ENCODE measurements at regions not wholly inside any gene's neighbourhood (a gene's known extent, or its start where the extent isn't known, plus 50 kb on each side); places are given as distances from the start of the nearest gene placed in this dataset.
"Not testable (repeated sequence)": the region's sequence is repeated elsewhere in the genome, so short reads cannot be mapped to it uniquely, and the experiment has no call there.

- no peak for DNase-seq (ENCODE audit: low read depth, low spot score)
These were observed 517.0 kb upstream of the CHD1 start for GRCh38 chr5:99445805-99446204.

- no peak for DNase-seq (ENCODE audit: low read depth, low spot score)
These were observed 512.4 kb upstream of the CHD1 start for GRCh38 chr5:99441235-99441634.

- DNase-seq (ENCODE audit: low read depth, low spot score): no peak
These were observed 509.8 kb upstream of the CHD1 start for GRCh38 chr5:99438619-99439018.

- DNase-seq (ENCODE audit: low read depth, low spot score): no peak
These were observed 509.2 kb upstream of the CHD1 start for GRCh38 chr5:99437986-99438385.

DNA sequence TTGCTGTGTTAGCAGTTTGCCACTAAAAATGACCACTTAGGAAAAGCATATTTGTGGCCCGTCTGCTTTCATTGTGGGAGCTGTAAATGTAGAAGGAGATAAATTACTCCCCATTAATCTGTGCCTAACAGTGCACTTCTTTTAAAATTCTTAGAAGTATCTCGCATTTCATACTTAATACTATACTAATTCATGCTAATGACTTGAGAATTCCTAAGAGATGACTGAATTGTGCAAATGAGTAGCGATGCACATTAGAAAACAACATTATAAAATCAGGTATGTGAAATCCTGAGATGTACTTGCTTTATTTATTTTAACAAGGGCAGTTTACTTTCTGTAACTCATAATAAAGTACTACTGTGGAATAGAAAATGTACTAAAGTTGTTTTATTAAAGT lies 494.6 kb upstream of the CHD1 start:
- DNase-seq (ENCODE audit: low read depth, low spot score): not testable (repeated sequence)

DNA sequence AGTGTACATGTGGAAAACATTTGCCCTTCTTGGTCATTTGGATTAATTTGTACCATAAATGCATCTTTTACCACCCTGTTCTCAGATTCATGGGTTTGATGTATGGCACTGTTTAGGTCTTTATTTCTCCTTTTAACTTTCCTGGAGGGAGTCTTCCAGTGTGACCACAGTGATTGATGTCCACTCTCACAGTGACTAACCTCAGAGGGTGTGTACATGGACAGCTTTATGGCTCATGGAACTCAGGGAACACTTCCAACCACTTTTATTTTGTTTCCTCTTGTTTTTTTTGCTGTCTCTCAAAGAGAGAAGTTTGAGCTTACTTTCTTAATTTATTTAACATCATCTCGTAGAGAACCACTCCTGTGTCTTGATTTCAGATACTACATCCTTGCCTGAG lies 489.8 kb upstream of the CHD1 start:
- DNase-seq (ENCODE audit: low read depth, low spot score): not testable (repeated sequence)

DNA sequence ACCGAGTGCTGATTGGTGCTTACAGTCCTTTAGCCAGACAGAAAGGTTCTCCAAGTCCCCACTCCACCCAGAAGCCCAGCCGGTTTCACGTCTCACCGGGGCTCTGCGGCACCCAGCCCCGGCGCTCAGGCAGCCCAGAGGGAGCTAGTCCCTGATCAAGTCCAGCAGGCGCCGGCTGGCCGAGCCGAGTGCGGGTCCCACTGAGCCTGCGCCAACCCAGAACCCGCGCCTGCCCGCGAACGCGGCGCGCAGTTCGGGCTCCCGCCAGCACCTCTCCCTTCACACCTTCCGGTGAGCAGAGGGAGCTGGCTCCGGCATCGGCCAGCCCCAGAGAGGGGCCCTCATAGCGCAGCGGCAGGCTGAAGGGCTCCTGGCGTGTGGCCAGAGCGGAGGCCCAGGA lies 481.6 kb upstream of the CHD1 start:
- DNase-seq (ENCODE audit: low read depth, low spot score): not testable (repeated sequence)

- DNase-seq (ENCODE audit: low read depth, low spot score): not testable (repeated sequence)
These were observed 476.0 kb upstream of the CHD1 start for GRCh38 chr5:99404764-99405302.

DNA sequence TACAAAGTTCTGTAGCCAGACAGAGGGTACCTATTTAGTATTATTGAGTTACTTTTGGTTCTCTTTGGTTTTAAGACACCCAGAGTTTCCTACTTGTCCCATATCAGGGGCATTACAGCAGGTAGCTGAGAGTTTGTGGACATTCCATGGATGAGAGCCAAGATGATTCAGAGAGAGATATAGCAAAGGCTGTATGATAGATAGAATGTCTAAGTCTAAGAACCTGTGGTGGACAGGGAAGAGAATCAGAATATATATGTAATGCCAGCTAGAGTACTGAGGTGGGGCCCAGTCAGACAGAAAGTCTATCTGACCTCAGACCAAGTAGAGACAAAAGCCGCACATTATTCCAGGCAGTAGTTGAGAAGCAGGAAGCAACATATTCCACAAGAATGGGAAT lies 471.8 kb upstream of the CHD1 start:
- not testable (repeated sequence) for DNase-seq (ENCODE audit: low read depth, low spot score)

DNA sequence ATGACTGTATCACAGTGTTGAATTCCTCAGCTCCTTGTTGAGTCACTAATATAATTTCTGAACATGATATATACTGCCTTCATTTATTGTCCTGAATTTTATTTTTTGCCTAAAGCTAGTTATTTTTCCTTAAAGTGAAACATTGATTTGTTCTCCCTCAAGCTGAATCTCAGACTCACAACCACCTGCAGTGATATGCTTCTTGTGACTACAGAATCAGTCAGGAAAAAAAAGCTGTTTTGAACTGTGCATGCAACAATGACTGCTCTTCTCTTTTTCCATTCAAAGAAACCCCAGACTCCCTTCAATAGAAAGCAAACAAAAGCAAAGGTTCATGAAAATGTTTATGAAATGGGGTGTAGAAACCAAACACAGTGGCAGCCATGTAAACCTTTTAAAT lies 470.2 kb upstream of the CHD1 start:
- no peak for DNase-seq (ENCODE audit: low read depth, low spot score)

DNA sequence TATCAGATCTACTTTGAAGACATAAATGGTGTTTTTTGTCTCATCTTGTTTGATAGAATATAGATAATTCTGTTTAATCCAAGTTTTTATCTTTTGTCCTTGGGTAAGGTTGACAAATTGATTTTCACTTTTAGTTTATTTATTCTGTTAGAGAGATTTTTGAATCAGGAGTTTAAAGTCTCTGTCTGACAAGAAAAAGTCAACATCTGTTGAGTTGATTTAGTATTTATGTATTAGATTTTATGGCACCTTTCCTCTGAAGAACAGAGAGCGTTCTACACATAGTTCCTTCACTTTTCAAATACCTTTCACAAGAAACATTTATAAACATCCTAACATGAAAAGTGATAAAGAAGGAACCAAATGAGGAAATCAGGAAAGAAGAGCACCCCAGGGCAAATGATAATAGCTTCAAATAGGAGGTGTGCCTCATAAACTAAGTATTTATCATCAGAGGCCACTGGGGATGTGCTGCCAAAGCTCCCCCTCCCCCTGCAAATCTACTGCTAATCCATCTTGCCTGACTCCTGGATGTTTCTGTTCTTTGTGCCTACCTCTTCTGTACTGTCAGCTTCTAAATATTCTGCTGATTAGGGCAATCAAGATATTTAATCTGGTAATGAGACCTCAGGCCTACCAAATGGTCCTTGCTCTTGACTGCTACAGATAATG lies 457.7 kb upstream of the CHD1 start:
- DNase-seq (ENCODE audit: low read depth, low spot score): no peak

GRCh38 chr5:99379187-99379586 lies 450.4 kb upstream of the CHD1 start:
- DNase-seq (ENCODE audit: low read depth, low spot score): no peak

- no peak for DNase-seq (ENCODE audit: low read depth, low spot score)
These were observed 449.6 kb upstream of the CHD1 start for GRCh38 chr5:99378443-99378842.

GRCh38 chr5:99369797-99370593 lies 441.2 kb upstream of the CHD1 start:
- DNase-seq (ENCODE audit: low read depth, low spot score): no peak

GRCh38 chr5:99368726-99369125 lies 439.9 kb upstream of the CHD1 start:
- no peak for DNase-seq (ENCODE audit: low read depth, low spot score)

DNA sequence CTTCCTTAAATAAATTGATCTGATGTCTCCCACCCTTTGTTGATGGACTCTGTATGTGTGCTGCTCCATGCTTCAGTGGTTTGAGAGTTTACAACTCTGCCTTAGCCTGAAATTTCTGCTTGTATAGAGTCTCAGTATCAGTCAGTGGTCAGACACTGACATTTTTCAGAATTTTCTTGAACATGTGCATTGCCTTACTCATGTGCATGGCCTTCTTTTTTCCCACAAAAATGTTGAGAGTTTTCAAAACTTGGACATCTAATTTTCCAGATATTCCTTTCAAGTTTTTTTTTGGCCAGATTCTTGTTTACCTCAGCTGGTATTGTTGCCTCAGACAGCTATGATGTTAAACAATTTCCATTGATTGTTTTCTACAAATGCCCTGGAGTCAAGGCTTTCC lies 427.1 kb upstream of the CHD1 start:
- DNase-seq (ENCODE audit: low read depth, low spot score): no peak

- DNase-seq (ENCODE audit: low read depth, low spot score): no peak
These were observed 421.0 kb upstream of the CHD1 start for GRCh38 chr5:99349787-99350186.

DNA sequence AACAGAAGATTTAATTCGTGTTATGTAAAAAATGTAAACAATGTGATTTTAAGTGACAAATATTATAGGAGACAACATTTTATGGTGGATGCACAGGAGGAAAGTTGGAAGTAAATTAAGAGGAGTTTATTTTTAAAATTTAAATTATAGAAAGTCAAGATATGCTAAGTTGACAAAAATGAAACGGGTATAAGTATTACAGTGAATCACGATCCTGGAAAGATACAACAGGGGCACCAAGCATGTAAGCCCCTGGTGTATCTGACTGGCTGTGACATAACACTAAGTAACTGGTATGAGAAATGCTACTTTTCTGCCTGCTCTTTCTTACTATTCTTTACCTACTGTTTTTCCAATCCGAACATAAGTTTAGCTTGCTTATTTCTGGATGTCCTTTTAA lies 419.8 kb upstream of the CHD1 start:
- no peak for DNase-seq (ENCODE audit: low read depth, low spot score)

DNA sequence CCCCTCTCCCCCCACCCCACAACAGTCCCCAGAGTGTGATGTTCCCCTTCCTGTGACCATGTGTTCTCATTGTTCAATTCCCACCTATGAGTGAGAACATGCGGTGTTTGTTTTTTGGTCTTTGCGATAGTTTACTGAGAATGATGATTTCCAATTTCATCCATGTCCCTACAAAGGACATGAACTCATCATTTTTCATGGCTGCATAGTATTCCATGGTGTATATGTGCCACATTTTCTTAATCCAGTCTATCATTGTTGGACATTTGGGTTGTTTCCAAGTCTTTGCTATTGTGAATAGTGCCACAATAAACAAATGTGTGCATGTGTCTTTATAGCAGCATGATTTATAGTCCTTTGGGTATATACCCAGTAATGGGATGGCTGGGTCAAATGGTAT lies 411.0 kb upstream of the CHD1 start:
- not testable (repeated sequence) for DNase-seq (ENCODE audit: low read depth, low spot score)

DNA sequence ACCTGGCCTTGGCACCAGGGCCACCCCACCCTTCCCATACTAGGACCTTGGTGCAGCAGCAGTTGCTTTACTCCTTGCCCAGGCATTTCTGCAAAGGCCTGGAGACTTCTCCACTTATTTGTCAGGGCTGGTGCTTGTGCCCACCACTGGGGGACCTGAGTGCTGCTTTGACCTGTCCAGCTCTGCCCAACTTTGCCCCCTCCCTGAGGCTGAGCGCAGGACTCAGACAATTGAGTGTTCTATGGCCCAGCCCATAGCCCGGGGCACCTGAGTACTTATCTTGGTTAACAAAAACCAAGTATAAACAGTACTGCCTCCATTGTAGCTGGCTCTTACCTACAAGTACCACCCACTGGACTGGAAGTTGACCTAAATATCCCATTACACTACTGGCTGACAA lies 406.1 kb upstream of the CHD1 start:
- DNase-seq (ENCODE audit: low read depth, low spot score): no peak

GRCh38 chr5:99331061-99331460 lies 402.3 kb upstream of the CHD1 start:
- no peak for DNase-seq (ENCODE audit: low read depth, low spot score)

DNA sequence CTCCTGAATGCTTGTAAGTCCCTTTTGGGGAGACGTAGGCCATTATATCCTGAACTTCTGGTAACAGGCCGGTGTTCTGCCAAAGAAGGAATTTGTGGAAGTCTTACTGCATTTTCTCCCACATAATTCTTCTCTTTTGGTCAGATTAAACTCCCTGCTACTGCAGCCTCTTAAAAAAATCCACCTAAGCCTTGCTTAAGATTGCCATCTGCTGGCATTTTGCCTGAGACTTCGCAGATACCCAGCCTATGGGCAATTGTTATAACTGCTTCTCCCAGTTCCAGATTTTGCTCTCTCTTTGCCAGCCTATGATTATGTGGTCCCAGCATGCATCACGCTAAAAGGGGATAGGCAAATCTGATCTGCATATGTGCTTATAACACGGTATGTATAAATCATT lies 391.6 kb upstream of the CHD1 start:
- DNase-seq (ENCODE audit: low read depth, low spot score): no peak

DNA sequence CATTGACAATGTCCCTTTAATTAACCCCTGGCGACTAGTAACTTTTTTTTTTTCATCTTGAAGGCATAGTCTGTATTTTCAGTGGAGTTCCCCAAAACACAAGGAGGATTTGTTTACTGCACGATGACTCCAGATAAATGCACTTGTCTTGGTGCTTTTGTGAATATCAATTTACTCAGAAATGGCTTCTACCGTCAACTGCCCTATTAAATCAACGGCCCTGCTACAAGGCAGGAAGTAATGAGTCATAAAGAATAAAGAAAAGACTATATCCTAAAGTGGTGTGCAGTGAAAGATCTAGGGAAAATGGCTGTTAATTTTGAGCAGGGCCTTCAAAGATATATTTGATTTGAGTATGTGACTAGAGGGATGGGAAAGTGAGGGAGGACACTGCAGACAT lies 388.3 kb upstream of the CHD1 start:
- DNase-seq (ENCODE audit: low read depth, low spot score): no peak
